Neural progenitor cell (in vitro differentiated cells): ENCODE measurements at regions not wholly inside any gene's neighbourhood (a gene's known extent, or its start where the extent isn't known, plus 50 kb on each side); places are given as distances from the start of the nearest gene placed in this dataset.

Experiments
- CTCF ChIP-seq: fragments of 200-600 bp; sonication (generic); IDR thresholded peaks from 2 replicates; pipeline ENCODE4 v1.5.1; 2017; ENCODE audit warnings: antibody characterized with exemption, mild to moderate bottlenecking
- EZH2phosphoT487 ChIP-seq: fragments of 200-600 bp; sonication (generic); IDR thresholded peaks from 2 replicates; pipeline ENCODE4 v1.6.1; 2017; ENCODE audit warnings: antibody characterized with exemption

GRCh38 chr2:168338292-168338691 is 90.9 kb upstream of the STK39 start:
- TF ChIP-seq EZH2phosphoT487: no peak
- TF ChIP-seq CTCF: no peak
